ENCODE measurements at regions not wholly inside any gene's neighbourhood (a gene's known extent, or its start where the extent isn't known, plus 50 kb on each side); places are given as distances from the start of the nearest gene placed in this dataset.

- TF ChIP-seq CTCF (IDR thresholded peaks at IDR 0.05) (no peak), TEAD4 (CRISPR knock-in tag; IDR thresholded peaks at IDR 0.05) (no peak), GTF2I (CRISPR knock-in tag; conservative IDR thresholded peaks at IDR 0.05) (no peak), ZNF263 (CRISPR knock-in tag; IDR thresholded peaks at IDR 0.05; ENCODE audit: low read depth) (no peak), CREB1 (CRISPR knock-in tag; IDR thresholded peaks at IDR 0.05) (no peak), PRDM15 (CRISPR knock-in tag; IDR thresholded peaks at IDR 0.05) (no peak), MAX (CRISPR knock-in tag; IDR thresholded peaks at IDR 0.05) (no peak), USF1 (CRISPR knock-in tag; IDR thresholded peaks at IDR 0.05) (no peak), FOXJ3 (CRISPR knock-in tag; IDR thresholded peaks at IDR 0.05; ENCODE audit: borderline replicate concordance) (no peak), E2F1 (CRISPR knock-in tag; IDR thresholded peaks at IDR 0.05) (no peak), SMAD3 (CRISPR knock-in tag; IDR thresholded peaks at IDR 0.05; ENCODE audit: borderline replicate concordance) (no peak), ZNF121 (CRISPR knock-in tag; IDR thresholded peaks at IDR 0.05) (no peak), JUN (CRISPR knock-in tag; IDR thresholded peaks at IDR 0.05) (no peak)
Observed at GRCh38 chr1:244945109-244945671, 80.8 kb upstream of the HNRNPU start.
